GM12801 (cell line): ENCODE measurements at regions not wholly inside any gene's neighbourhood (a gene's known extent, or its start where the extent isn't known, plus 50 kb on each side); places are given as distances from the start of the nearest gene placed in this dataset.

Experiments
- CTCF ChIP-seq: IDR thresholded peaks from one replicate; pipeline ENCODE4 v1.5.1; 2011; ENCODE audit warnings: control low read depth; ENCODE audit not compliant: insufficient read length; ENCODE audit errors: extremely low read depth

GRCh38 chr2:8015848-8016600, 665.8 kb upstream of the ID2 start:
- no peak for TF ChIP-seq CTCF

- no peak for TF ChIP-seq CTCF
These were observed 665.2 kb upstream of the ID2 start for GRCh38 chr2:8016688-8017087.

GRCh38 chr2:8018956-8019355, 662.9 kb upstream of the ID2 start:
- TF ChIP-seq CTCF: no peak

- TF ChIP-seq CTCF: no peak
These were observed 661.9 kb upstream of the ID2 start for GRCh38 chr2:8019934-8020333.

- TF ChIP-seq CTCF: no peak
These were observed 659.9 kb upstream of the ID2 start for GRCh38 chr2:8021921-8022320.

GRCh38 chr2:8022908-8023640, 658.8 kb upstream of the ID2 start:
- TF ChIP-seq CTCF: no peak

- no peak for TF ChIP-seq CTCF
These were observed 657.4 kb upstream of the ID2 start for GRCh38 chr2:8024506-8024905.
